ENCODE measurements at regions not wholly inside any gene's neighbourhood (a gene's known extent, or its start where the extent isn't known, plus 50 kb on each side); places are given as distances from the start of the nearest gene placed in this dataset.

DNA sequence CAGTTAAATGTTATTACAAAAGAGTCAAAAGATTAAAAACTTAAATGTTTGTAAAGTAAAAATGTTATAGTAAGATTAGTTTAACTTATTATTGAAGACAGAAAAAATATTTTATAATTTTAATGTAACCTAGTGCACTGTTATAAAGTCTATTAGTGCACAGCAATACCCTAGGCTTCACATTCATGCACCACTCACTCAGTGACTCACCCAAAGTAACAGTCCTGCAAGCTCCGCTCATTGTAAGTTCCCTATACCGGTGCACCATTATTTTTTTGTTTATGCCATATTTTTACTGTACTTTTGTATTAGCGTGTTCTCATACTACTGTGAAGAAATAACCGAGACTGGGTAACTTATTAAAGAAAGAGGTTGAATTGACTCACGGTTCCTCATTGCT lies 759.7 kb upstream of the CDH7 start (continued):
- no peak for TF ChIP-seq PREB (CRISPR knock-in tag; IDR thresholded peaks at IDR 0.05; ENCODE audit: borderline replicate concordance)
- no peak for TF ChIP-seq TP53 (CRISPR knock-in tag; IDR thresholded peaks at IDR 0.05)
- TF ChIP-seq, protein P1, sequence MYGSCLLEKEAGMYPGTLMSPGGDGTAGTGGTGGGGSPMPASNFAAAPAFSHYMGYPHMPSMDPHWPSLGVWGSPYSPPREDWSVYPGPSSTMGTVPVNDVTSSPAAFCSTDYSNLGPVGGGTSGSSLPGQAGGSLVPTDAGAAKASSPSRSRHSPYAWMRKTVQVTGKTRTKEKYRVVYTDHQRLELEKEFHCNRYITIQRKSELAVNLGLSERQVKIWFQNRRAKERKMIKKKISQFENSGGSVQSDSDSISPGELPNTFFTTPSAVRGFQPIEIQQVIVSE (CRISPR knock-in tag; IDR thresholded peaks at IDR 0.05; ENCODE audit: borderline replicate concordance) = no peak
- no peak for TF ChIP-seq ZNF423 (CRISPR knock-in tag; IDR thresholded peaks at IDR 0.05)
- no peak for TF ChIP-seq ZNF121 (CRISPR knock-in tag; IDR thresholded peaks at IDR 0.05)
- TF ChIP-seq RELA (CRISPR knock-in tag; IDR thresholded peaks at IDR 0.05; ENCODE audit: borderline replicate concordance) = no peak
- no peak for TF ChIP-seq PRRX2 (CRISPR knock-in tag; IDR thresholded peaks at IDR 0.05)
- TF ChIP-seq MXD4 (CRISPR knock-in tag; IDR thresholded peaks at IDR 0.05; ENCODE audit: borderline replicate concordance) = no peak

GRCh38 chr18:64986906-64987495 lies 763.8 kb upstream of the CDH7 start:
- no peak for TF ChIP-seq E2F5 (CRISPR knock-in tag; IDR thresholded peaks at IDR 0.05)
- H3K27me3 Mint-ChIP-seq (ENCODE audit: low read depth) = peaks cover 4% of the 10 kb centered on the region; the same call in 1 of the 2 replicates
- no peak for DNase-seq (ENCODE audit: low spot score)
- ChIA-PET POLR2A (interaction anchor here (0.5 kb wide), 1 partner anchor 231 kb away, joined by 3 read pairs; no protein-coding TSS in a partner anchor), CTCF (interaction anchor here (0.6 kb wide), 1 partner anchor 772 kb away, joined by 3 read pairs; no protein-coding TSS in a partner anchor)
- H3K4me3 Mint-ChIP-seq = no peak overlapping the region
- no peak overlapping the region for H3K27ac Mint-ChIP-seq
- H3K4me1 Mint-ChIP-seq = no peaks in the 10 kb centered on the region
- no peak for ATAC-seq
- peaks cover 5% of the 10 kb centered on the region for H3K9me3 Mint-ChIP-seq
- H3K36me3 Mint-ChIP-seq = no peaks in the 10 kb centered on the region

DNA sequence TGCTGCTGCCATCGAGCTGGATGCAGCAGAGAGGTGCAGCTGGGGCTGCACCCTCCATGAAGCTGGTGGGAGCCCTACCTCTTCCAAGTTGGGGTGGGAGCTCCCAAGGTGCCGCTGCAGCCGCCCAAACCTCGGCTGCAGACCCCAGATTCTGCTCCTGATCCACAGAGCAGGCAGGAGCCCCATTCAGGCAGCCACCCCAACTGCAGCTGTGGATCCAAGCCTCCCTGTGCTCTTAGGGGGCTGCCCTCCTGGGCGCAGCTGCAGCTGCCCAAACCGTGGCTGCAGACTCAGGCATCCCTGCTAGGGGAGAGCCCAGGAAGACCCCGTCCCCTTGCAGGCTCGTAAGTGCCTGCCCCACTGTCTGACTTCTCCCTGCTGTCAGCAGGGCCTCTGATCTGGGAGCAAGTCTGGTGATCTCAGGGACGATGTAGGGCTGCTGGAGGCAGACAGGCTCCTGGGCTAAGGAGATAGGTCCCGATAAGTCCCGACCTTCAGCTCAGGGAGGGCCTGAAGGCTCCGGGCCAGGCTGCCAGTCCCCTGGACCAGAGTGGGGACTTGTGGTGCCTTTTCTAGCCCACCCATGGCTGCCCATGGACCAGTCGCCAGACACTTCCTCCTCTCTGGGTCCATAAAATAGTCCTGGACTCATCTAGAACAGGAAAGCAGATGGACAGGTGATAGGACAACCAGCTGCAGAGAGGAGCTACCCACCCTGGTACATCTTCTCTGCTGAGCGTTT lies 767.1 kb upstream of the CDH7 start:
- no peak for TF ChIP-seq CREM (CRISPR knock-in tag; IDR thresholded peaks at IDR 0.05)
- TF ChIP-seq CREB1 (CRISPR knock-in tag; IDR thresholded peaks at IDR 0.05) = no peak
- TF ChIP-seq, protein P1 (CRISPR knock-in tag; IDR thresholded peaks at IDR 0.05; ENCODE audit: borderline replicate concordance) = no peak
- no peak for TF ChIP-seq JUN (CRISPR knock-in tag; IDR thresholded peaks at IDR 0.05)
- TF ChIP-seq CBFB (CRISPR knock-in tag; IDR thresholded peaks at IDR 0.05; ENCODE audit: low read depth) = no peak
- no peak for TF ChIP-seq SMAD3 (CRISPR knock-in tag; IDR thresholded peaks at IDR 0.05; ENCODE audit: borderline replicate concordance)
- TF ChIP-seq, protein P2, sequence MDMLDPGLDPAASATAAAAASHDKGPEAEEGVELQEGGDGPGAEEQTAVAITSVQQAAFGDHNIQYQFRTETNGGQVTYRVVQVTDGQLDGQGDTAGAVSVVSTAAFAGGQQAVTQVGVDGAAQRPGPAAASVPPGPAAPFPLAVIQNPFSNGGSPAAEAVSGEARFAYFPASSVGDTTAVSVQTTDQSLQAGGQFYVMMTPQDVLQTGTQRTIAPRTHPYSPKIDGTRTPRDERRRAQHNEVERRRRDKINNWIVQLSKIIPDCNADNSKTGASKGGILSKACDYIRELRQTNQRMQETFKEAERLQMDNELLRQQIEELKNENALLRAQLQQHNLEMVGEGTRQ (CRISPR knock-in tag; IDR thresholded peaks at IDR 0.05) = no peak
- TF ChIP-seq ZNF396 (CRISPR knock-in tag; IDR thresholded peaks at IDR 0.05; ENCODE audit: borderline replicate concordance) = no peak
- TF ChIP-seq GTF2I (CRISPR knock-in tag; conservative IDR thresholded peaks at IDR 0.05) = no peak
- no peak for TF ChIP-seq ZNF512 (CRISPR knock-in tag; IDR thresholded peaks at IDR 0.05; ENCODE audit: borderline replicate concordance)
- TF ChIP-seq GRHL2 (CRISPR knock-in tag; IDR thresholded peaks at IDR 0.05; ENCODE audit: insufficient replicate concordance, severe bottlenecking) = no peak
- TF ChIP-seq ZNF423 (CRISPR knock-in tag; IDR thresholded peaks at IDR 0.05) = no peak
- no peak for TF ChIP-seq ZNF121 (CRISPR knock-in tag; IDR thresholded peaks at IDR 0.05)
- no peak for TF ChIP-seq ATF1 (CRISPR knock-in tag; IDR thresholded peaks at IDR 0.05)
- no peak for TF ChIP-seq TCF7 (CRISPR knock-in tag; IDR thresholded peaks at IDR 0.05; ENCODE audit: low read depth)
- no peak for TF ChIP-seq TEAD1 (CRISPR knock-in tag; IDR thresholded peaks at IDR 0.05)
- TF ChIP-seq MLX (CRISPR knock-in tag; IDR thresholded peaks at IDR 0.05) = no peak

More for the DNA sequence above, 767.1 kb upstream of the CDH7 start:
- ATAC-seq (no peak), DNase-seq (ENCODE audit: low spot score) (no peak)
- Mint-ChIP-seq H3K9me3 (peaks cover 5% of the 10 kb centered on the region), H3K4me3 (no peak overlapping the region), H3K36me3 (no peaks in the 10 kb centered on the region), H3K27ac (no peak overlapping the region), H3K27me3 (ENCODE audit: low read depth) (peaks cover 4% of the 10 kb centered on the region; the same call in 1 of the 2 replicates), H3K4me1 (no peaks in the 10 kb centered on the region)
- ChIA-PET CTCF (no interaction called here), POLR2A (no interaction called here)
